Osteocyte (in vitro differentiated cells): ENCODE measurements at regions not wholly inside any gene's neighbourhood (a gene's known extent, or its start where the extent isn't known, plus 50 kb on each side); places are given as distances from the start of the nearest gene placed in this dataset.

ENCODE experiments used
- DNase-seq: peaks from one replicate; pipeline ENCODE4 v3.0.0; 2021; ENCODE audit warnings: mixed read lengths; ENCODE audit not compliant: unreplicated experiment; ENCODE audit errors: extremely low spot score
- H3K27ac Mint-ChIP-seq: one replicate; pipeline ENCODE4 v1.8.0; 2021; ENCODE audit warnings: mild to moderate bottlenecking, mixed read lengths; ENCODE audit not compliant: unreplicated experiment
- H3K27me3 Mint-ChIP-seq: one replicate; pipeline ENCODE4 v1.8.0; 2021; ENCODE audit warnings: mixed read lengths; ENCODE audit not compliant: unreplicated experiment
- H3K36me3 Mint-ChIP-seq: one replicate; pipeline ENCODE4 v1.8.0; 2021; ENCODE audit warnings: mixed read lengths; ENCODE audit not compliant: unreplicated experiment
- H3K4me1 Mint-ChIP-seq: one replicate; pipeline ENCODE4 v1.8.0; 2021; ENCODE audit warnings: mixed read lengths; ENCODE audit not compliant: unreplicated experiment
- H3K4me3 Mint-ChIP-seq: one replicate; pipeline ENCODE4 v1.8.0; 2021; ENCODE audit warnings: mild to moderate bottlenecking, moderate library complexity, mixed read lengths; ENCODE audit not compliant: unreplicated experiment
- H3K9me3 Mint-ChIP-seq: one replicate; pipeline ENCODE4 v1.8.0; 2021; ENCODE audit warnings: mixed read lengths; ENCODE audit not compliant: unreplicated experiment
- CTCF ChIP-seq: fragments of 200-600 bp; sonication (generic); IDR thresholded peaks from 2 replicates; pipeline ENCODE4 v1.5.0; 2021; ENCODE audit warnings: antibody characterized with exemption, mild to moderate bottlenecking, moderate library complexity

- TF ChIP-seq CTCF = no peak
- no peak for DNase-seq
- Mint-ChIP-seq H3K4me3 (no peak overlapping the region), H3K36me3 (no peaks in the 10 kb centered on the region), H3K27ac (no peak overlapping the region), H3K9me3 (peaks cover 21% of the 10 kb centered on the region), H3K27me3 (no peaks in the 10 kb centered on the region), H3K4me1 (no peaks in the 10 kb centered on the region)
Observed at GRCh38 chr10:105751688-105752087, 1110.6 kb downstream of the SORCS3 start.

- no peaks in the 10 kb centered on the region for H3K36me3 Mint-ChIP-seq
- H3K27me3 Mint-ChIP-seq = no peaks in the 10 kb centered on the region
- H3K4me3 Mint-ChIP-seq = no peak overlapping the region
- H3K9me3 Mint-ChIP-seq = peaks cover 39% of the 10 kb centered on the region
- no peak for DNase-seq
- no peaks in the 10 kb centered on the region for H3K4me1 Mint-ChIP-seq
- no peak overlapping the region for H3K27ac Mint-ChIP-seq
- TF ChIP-seq CTCF = no peak
Observed at GRCh38 chr10:105745596-105746148, 1104.6 kb downstream of the SORCS3 start.

- no peaks in the 10 kb centered on the region for H3K36me3 Mint-ChIP-seq
- no peak for DNase-seq
- H3K4me1 Mint-ChIP-seq = no peaks in the 10 kb centered on the region
- peaks cover 35% of the 10 kb centered on the region for H3K9me3 Mint-ChIP-seq
- no peak overlapping the region for H3K4me3 Mint-ChIP-seq
- TF ChIP-seq CTCF = no peak
- H3K27ac Mint-ChIP-seq = no peak overlapping the region
- H3K27me3 Mint-ChIP-seq = no peaks in the 10 kb centered on the region
Observed at GRCh38 chr10:105743343-105744056, 1102.4 kb downstream of the SORCS3 start.

GRCh38 chr10:105742923-105743322 lies 1101.8 kb downstream of the SORCS3 start:
- H3K4me1 Mint-ChIP-seq = no peaks in the 10 kb centered on the region
- H3K9me3 Mint-ChIP-seq = peaks cover 35% of the 10 kb centered on the region
- H3K27me3 Mint-ChIP-seq = no peaks in the 10 kb centered on the region
- no peak for DNase-seq
- H3K27ac Mint-ChIP-seq = no peak overlapping the region
- no peak overlapping the region for H3K4me3 Mint-ChIP-seq
- no peak for TF ChIP-seq CTCF
- no peaks in the 10 kb centered on the region for H3K36me3 Mint-ChIP-seq

GRCh38 chr10:105742184-105742583 lies 1101.1 kb downstream of the SORCS3 start:
- no peak overlapping the region for H3K4me3 Mint-ChIP-seq

More at GRCh38 chr10:105742184-105742583, 1101.1 kb downstream of the SORCS3 start:
- Mint-ChIP-seq H3K27ac (no peak overlapping the region), H3K4me1 (no peaks in the 10 kb centered on the region), H3K9me3 (peaks cover 35% of the 10 kb centered on the region), H3K27me3 (no peaks in the 10 kb centered on the region), H3K36me3 (no peaks in the 10 kb centered on the region)
- no peak for DNase-seq
- no peak for TF ChIP-seq CTCF
